ENCODE measurements at regions not wholly inside any gene's neighbourhood (a gene's known extent, or its start where the extent isn't known, plus 50 kb on each side); places are given as distances from the start of the nearest gene placed in this dataset.
A peak's percentile ranks its signal among the peaks of the same experiment; 100 is the strongest.

DNA sequence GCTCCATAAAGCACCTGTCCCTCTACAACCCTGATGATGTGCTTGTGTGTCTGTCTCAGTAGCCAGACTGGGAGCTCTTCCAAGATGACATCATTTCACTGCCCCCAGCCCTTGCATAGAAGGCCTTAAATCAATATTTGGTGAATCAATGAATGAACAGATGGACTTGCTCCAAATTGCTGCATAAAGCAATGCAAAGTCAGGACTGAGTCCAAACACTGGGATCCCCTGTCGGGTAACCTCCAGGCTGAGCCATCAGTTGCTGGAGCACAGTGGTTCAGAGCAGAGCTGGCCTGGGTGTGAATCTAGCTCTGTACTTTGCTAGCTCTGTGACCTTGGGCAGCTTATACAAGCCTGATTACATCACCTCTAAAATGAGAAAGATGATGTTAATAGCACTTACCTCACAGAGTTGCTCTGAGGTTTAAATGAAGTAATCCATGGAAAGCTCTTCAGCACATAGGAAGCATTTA is 120.3 kb upstream of the VASH1 start:
- Histone ChIP-seq H3K4me3 (no peak overlapping the region), H3K27me3 (no peaks in the 10 kb centered on the region), H3K9me3 (no peaks in the 10 kb centered on the region), H3K27ac (no peak overlapping the region), H3K36me3 (no peaks in the 10 kb centered on the region), H3K4me1 (no peaks in the 10 kb centered on the region)
- no peak for TF ChIP-seq POLR2A (IDR thresholded peaks at IDR 0.05)
- TF ChIP-seq, protein P1, sequence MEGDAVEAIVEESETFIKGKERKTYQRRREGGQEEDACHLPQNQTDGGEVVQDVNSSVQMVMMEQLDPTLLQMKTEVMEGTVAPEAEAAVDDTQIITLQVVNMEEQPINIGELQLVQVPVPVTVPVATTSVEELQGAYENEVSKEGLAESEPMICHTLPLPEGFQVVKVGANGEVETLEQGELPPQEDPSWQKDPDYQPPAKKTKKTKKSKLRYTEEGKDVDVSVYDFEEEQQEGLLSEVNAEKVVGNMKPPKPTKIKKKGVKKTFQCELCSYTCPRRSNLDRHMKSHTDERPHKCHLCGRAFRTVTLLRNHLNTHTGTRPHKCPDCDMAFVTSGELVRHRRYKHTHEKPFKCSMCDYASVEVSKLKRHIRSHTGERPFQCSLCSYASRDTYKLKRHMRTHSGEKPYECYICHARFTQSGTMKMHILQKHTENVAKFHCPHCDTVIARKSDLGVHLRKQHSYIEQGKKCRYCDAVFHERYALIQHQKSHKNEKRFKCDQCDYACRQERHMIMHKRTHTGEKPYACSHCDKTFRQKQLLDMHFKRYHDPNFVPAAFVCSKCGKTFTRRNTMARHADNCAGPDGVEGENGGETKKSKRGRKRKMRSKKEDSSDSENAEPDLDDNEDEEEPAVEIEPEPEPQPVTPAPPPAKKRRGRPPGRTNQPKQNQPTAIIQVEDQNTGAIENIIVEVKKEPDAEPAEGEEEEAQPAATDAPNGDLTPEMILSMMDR (IDR thresholded peaks at IDR 0.05), result no peak
- intact Hi-C loops (cut with DNase I; ENCODE audit: low total_unique reads), result no loop called here
- no peak for DNase-seq

DNA sequence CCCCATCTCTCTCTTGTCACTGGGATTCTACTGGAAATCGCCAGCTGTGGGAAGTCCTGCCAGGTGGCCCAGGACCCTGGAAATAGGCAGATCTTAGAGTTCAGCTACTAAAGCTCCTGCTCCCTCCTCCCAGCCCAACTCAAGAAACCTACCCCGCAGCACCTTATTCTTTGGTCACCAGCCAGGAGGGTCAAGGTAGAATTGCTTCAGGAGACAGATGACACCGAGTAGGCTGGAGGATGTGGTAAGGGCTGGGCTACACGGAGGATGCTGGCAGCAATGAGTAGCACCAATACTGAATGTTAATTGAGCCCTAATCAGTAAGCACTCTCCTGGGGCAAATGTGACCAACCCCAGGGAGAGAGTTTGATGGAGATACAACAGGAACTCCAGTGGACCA is 119.7 kb upstream of the VASH1 start:
- intact Hi-C loops (cut with DNase I; ENCODE audit: low total_unique reads), result no loop called here
- Histone ChIP-seq H3K27me3 (no peaks in the 10 kb centered on the region), H3K4me1 (no peaks in the 10 kb centered on the region), H3K27ac (no peak overlapping the region), H3K4me3 (no peak overlapping the region), H3K36me3 (no peaks in the 10 kb centered on the region), H3K9me3 (no peaks in the 10 kb centered on the region)
- no peak for DNase-seq
- TF ChIP-seq, protein P1 (IDR thresholded peaks at IDR 0.05), result no peak
- no peak for TF ChIP-seq POLR2A (IDR thresholded peaks at IDR 0.05)

DNA sequence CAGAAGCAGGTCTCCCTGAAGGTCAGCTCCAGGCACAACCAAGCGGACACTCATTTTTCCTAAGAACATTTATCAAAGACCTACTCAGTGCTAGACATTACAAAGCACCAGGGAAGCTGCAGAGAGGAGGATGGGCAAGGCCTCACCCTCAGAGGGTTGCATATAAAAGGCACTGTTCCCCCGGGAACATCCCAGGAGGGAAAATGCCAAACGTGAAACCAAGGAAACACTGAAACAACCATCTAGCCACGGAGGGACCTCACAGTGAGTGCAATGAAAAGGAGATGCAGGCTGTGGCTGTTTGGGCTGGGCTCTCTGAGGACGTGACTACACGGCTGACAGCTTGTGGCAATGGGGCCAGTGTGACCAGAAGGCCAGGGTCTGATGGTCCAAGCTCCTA is 117.4 kb upstream of the VASH1 start:
- intact Hi-C loops (cut with DNase I; ENCODE audit: low total_unique reads), result no loop called here
- H3K4me3 ChIP-seq, result no peak overlapping the region
- no peaks in the 10 kb centered on the region for H3K27me3 ChIP-seq
- H3K36me3 ChIP-seq, result no peaks in the 10 kb centered on the region
- no peak overlapping the region for H3K27ac ChIP-seq
- H3K4me1 ChIP-seq, result no peaks in the 10 kb centered on the region
- no peak for DNase-seq
- H3K9me3 ChIP-seq, result no peaks in the 10 kb centered on the region
- TF ChIP-seq, protein P1 (IDR thresholded peaks at IDR 0.05), result no peak
- TF ChIP-seq POLR2A (IDR thresholded peaks at IDR 0.05), result no peak

GRCh38 chr14:76644855-76645518 is 116.3 kb upstream of the VASH1 start:
- no peaks in the 10 kb centered on the region for H3K27me3 ChIP-seq
- DNase-seq, result no peak
- no peaks in the 10 kb centered on the region for H3K36me3 ChIP-seq
- H3K4me1 ChIP-seq, result no peaks in the 10 kb centered on the region
- no peak overlapping the region for H3K4me3 ChIP-seq
- intact Hi-C loops (cut with DNase I; ENCODE audit: low total_unique reads), result no loop called here
- no peak for TF ChIP-seq POLR2A (IDR thresholded peaks at IDR 0.05)
- TF ChIP-seq, protein P1 (IDR thresholded peaks at IDR 0.05), result peak in 1 of 4 experiments; percentile 29
- H3K9me3 ChIP-seq, result no peaks in the 10 kb centered on the region
- H3K27ac ChIP-seq, result no peak overlapping the region

DNA sequence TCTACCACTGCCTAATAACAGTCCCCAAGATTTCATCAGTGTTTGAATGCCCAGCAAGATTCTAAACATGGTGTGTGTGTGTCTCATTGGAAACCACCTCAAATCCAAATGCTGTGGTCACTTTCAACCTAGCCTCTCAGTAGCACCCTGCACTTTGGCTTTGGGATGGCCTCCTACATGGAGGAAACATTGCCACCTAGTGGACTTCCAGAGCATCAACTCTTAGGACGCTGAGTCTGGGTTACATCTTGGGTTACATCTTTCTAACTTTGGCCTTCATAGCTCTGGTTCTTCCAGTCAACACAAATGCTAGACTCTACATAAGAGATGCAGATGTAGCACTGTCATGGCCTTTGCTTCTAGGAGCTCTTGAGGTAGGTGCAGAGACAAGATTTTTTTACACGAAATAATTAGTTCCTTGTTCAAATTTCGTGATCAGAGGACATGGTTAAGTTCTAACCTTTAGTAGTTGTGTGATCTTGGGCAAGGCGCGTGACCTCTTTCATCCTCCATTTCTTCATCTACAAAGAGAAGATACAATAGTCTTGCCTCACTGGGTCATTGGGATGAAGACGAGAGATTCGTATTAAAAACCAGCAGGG is 113.5 kb upstream of the VASH1 start:
- DNase-seq, result no peak
- intact Hi-C loops (cut with DNase I; ENCODE audit: low total_unique reads), result no loop called here

More for the DNA sequence above, 113.5 kb upstream of the VASH1 start:
- Histone ChIP-seq H3K27ac (no peak overlapping the region), H3K36me3 (no peaks in the 10 kb centered on the region), H3K9me3 (no peaks in the 10 kb centered on the region), H3K4me1 (no peaks in the 10 kb centered on the region), H3K4me3 (no peak overlapping the region), H3K27me3 (no peaks in the 10 kb centered on the region)
- TF ChIP-seq, protein P1 (IDR thresholded peaks at IDR 0.05), result peak in 3 of 4 experiments; percentile 40 to 57 (median 40)
- no peak for TF ChIP-seq POLR2A (IDR thresholded peaks at IDR 0.05)
